HG02798 (cell line): ENCODE measurements at regions not wholly inside any gene's neighbourhood (a gene's known extent, or its start where the extent isn't known, plus 50 kb on each side); places are given as distances from the start of the nearest gene placed in this dataset.
A peak's percentile ranks its signal among the peaks of the same experiment; 100 is the strongest.
"Not testable (repeated sequence)": the region's sequence is repeated elsewhere in the genome, so short reads cannot be mapped to it uniquely, and the experiment has no call there.

Source experiments
- ATAC-seq: cut with Tn5 transposase; IDR thresholded peaks from one replicate; pipeline ENCODE4 v1.9.1; 2021; ENCODE audit warnings: mild to moderate bottlenecking; ENCODE audit not compliant: unreplicated experiment, poor library complexity

DNA sequence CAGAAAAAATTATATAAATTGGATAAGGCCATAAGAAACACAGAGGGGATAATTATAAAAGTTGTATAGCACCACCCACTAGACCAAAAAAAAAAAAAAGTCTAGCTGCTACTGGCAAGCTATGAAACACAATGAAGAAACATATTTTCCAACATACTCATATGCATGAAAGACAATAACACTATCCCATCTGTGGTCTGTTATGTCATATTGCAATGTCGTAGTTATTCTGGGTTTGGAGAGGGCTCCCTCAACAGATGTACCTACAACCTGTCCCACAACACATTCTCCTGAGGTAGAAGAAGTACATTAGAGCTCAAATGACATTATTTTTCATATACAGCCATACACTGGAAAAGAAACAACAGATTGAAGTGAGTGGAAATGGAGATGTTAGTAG lies 517.6 kb upstream of the ADGRL4 start:
- ATAC-seq: no peak

DNA sequence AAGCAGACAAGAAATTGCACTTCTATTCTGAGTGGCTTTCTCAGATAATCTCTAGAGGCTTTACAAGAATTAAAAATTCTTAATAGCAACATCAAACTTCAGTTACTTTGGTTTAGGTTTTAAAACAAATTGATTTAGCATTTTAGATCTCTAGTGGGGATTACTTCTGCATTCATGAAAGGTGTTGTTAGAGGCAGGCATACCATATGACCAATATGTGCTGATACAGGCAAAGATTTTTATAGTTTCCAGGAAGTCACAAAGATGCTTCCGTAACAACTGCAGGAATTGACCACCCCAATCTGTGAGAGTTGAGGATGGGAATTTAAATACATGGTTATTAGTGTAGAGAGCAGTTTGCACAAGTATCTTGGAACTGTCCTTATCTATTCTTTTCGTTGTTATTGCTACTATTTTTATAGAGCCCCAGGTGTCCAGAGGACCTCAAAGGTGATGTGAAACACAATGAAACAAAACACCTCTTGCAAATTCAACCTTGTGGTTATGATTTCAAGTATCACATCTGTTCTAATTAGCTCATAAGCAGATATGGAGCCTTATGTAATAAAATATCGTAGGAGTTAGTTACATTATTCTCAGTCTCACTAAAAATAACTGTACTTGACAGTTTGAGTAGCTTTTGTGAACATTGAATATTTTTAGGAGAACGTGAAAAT lies 512.7 kb upstream of the ADGRL4 start:
- peak; percentile 87 for ATAC-seq

GRCh38 chr1:79517470-79518224 lies 511.1 kb upstream of the ADGRL4 start:
- no peak for ATAC-seq

GRCh38 chr1:79507770-79508169 lies 501.2 kb upstream of the ADGRL4 start:
- no peak for ATAC-seq

GRCh38 chr1:79501153-79501552 lies 494.6 kb upstream of the ADGRL4 start:
- no peak for ATAC-seq

DNA sequence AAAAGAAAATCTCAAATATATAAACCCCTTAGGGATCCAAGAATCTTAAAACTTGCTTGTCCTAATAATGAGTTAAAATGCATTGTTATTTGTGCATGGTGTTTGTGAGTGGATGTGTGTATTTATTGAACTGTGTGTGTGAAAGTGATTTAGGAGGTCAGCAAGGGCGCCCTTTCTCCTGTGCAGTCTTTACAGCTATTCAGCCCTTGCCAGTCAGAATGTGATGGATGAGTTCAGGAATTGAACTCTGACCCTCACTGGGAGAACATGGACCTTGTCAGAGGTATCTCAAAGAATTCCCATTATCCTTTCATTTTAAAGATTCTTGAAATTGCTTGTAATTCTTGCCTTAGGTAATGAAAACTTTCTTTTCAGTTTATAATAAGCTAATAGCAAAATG lies 493.0 kb upstream of the ADGRL4 start:
- ATAC-seq: no peak

- ATAC-seq: peak; percentile 76
Measured at GRCh38 chr1:79497193-79497773, 490.8 kb upstream of the ADGRL4 start.

- ATAC-seq: no peak
Measured at GRCh38 chr1:79496129-79496528, 489.6 kb upstream of the ADGRL4 start.

GRCh38 chr1:79493702-79494101 lies 487.2 kb upstream of the ADGRL4 start:
- not testable (repeated sequence) for ATAC-seq

DNA sequence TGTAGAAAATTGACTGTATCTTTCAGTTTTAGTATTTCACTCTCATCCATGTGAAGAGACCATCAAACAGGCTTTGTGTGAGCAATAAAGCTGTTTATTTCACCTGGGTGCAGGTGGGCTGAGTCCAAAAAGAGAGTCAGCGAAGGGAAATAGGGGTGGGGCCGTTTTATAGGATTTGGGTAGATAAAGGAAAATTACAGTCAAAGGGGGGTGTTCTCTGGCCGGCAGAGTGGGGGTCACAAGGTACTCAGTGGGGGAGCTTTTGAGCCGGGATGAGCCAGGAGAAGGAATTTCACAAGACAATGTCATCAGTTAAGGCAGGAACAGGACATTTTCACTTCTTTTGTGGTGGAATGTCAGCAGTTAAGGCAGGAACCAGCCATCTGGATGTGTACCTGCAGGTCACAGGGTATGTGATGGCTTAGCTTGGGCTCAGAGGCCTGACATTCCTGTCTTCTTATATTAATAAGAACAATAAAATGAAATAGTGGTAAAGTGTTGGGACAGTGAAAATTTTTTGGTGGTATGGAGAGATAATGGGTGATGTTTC lies 482.1 kb upstream of the ADGRL4 start:
- not testable (repeated sequence) for ATAC-seq

DNA sequence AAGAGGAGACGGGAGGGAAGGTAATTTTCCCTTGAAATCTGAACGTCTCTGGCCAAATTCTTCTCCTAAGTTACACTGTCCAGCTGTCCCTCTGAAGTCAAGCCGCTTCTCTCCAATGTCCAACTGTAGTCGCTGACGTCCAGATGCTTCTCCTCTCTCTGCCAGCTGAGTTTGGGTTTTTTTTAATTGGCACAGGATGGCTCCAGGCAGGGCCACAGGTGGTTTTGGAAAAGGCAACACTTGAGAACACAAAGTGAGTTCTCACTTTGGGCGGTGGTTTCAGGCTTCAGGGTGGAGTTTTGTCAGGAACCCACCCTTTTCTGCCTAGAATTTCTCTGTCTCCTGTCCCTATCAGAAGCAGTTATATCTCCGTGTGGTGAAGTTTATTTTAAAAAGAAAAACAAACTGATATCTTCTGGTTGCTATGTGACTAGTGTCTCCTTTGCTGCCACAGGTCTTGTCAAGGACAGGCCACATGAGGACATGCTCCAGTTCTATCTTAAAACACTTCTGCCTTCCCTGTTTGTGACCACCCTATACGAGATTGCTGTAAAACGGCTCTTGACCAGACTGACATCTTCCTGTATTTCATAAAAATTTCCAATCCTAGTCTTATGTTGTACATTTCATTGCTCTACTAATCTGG lies 472.3 kb upstream of the ADGRL4 start:
- ATAC-seq: no peak

DNA sequence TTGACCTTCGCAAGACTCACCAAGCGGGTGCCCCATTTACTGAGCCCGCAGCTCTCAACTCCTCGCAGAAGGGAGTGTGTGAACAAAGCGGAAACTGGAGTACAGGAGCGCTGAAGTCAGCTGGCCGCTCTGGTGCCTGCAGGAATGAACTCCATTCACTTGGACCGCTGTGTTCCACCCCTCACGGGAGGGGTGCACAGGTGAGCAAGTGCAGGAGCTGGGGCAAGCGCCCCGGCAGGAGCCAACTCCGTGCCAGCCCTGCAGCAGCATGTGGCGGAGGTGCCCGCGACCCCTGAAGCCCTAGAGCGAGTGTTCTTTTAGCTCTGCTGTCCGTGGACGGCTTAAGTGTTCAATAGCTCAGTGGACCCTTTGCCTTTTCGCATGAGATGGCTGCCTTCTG lies 471.6 kb upstream of the ADGRL4 start:
- no peak for ATAC-seq

DNA sequence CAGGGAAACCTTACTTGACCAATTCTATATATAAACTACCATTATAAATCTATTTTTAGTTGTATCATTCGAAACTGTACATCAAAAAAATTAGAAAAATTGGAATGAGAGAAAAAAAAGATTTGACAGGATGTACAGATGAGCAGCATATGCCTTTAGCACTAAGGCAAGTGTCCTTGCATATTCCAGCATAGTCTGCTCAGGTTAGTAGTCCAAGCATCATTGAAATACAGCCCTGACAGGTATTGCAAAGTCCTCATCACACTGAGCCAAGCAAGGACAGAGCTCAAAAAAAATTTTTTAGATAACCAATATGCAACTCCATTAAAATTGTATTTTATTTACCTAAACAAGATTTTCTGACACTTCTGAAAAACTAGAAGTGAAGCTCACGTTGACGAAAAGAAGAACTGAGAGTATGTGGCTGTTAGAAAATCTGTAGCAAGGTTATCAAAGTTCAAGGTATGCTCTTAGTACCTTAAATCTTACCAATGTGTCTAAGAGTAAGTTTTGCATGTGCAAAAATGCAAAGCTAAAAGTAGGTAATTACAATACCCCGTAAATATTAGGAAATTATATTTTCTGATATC lies 465.6 kb upstream of the ADGRL4 start:
- peak; percentile 82 for ATAC-seq

DNA sequence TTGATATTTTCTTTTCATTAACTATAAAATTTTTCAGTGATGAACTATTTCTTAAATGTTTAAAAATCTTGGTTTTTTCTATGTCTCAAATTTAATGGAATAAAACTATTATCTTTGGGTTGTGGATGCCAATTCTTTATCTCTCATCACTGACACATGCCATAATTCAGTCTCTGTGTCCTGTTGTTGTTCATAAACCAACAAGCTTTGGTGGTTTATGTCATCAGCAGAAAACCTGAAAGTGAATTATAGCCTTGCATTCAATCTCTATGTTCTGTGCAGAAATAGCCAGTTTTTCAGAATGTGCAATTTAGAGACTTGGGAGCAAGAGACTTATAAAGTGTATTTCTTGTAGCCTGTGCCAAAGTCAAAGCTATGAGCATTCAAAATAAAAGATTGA lies 462.6 kb upstream of the ADGRL4 start:
- no peak for ATAC-seq

DNA sequence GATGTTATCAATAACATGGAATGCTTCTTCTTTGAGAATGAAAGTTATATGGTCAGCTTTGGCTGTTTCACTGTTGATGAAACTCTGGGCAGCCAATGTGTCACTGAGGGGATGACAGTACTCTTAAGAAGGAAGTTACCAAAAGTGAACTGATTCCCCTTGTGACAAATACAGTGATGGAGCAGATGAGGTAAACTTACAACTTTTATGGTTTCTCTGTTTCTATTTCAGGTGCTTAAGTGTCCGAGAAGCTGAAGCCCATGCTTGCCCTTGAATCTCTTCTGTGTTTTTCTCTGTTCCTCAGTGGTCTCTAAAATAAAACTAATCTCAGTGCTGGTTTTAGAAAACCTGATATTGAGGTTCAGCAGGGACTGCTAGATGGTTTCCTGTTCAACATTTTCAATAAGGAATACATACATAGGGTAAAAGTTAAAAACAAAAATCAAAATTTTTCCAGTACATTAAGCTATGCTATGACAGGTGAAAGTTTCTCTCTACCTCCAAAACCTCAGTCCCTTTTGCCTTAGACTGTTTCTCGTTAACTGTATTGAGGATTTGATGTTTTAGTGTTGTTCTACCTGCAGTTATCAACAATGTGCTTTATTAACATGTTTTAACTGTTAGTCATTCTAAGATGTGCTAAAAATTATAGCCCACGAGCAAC lies 454.4 kb upstream of the ADGRL4 start:
- peak; percentile 97 for ATAC-seq

GRCh38 chr1:79457562-79458224 lies 451.2 kb upstream of the ADGRL4 start:
- no peak for ATAC-seq

DNA sequence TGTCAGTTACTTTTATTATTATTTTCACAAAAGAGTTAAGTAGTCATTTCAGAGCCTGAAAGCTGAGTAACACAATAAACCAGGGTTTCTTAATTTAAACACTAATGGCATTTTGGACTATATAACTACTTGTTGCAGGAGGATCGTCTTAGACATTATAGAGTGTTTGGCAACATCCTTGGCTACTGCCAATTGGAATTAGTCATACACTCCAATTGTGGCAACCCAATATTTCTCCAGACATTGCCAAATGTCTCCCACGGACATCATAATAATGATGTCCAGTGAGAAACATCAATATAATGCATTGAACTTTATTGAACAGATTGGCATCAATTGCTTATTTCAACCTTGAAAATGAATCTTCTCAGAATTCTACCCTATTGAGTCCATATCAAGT lies 441.9 kb upstream of the ADGRL4 start:
- no peak for ATAC-seq

GRCh38 chr1:79441238-79441637 lies 434.7 kb upstream of the ADGRL4 start:
- no peak for ATAC-seq

DNA sequence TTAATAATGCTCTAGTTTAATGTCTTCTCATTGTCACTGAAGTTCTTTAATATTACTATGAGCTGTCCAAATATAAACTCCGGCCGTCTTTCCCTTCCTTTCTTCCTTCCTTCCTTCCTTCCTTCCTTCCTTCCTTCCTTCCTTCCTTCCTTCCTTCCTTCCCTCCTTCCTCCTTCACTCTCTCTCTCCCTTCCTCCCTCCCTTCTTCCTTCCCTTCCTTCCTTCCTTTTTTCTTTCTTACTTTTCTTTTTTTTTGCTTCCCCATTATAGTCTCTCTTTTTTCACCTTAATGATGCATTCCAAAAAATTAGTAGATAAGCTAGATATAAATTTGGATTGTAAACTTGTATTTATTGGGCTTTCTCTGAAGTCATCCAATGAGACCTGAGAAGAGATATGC lies 431.0 kb upstream of the ADGRL4 start:
- ATAC-seq: no peak
